Keratinocyte (primary cell): ENCODE measurements at regions not wholly inside any gene's neighbourhood (a gene's known extent, or its start where the extent isn't known, plus 50 kb on each side); places are given as distances from the start of the nearest gene placed in this dataset.

ENCODE experiments used
- CTCF ChIP-seq, 3 experiments: IDR thresholded peaks in 1 of 3; conservative IDR thresholded peaks in 1 of 3; optimal IDR thresholded peaks in 1 of 3; 2 replicates in 2 of 3; 3 replicates in 1 of 3; pipeline versions ENCODE3 to v1.5.1; 2011; ENCODE audit warnings: low read length in 3 of 3, mild to moderate bottlenecking in 3 of 3, moderate library complexity in 2 of 3, control low read depth in 1 of 3, inconsistent platforms in 1 of 3; ENCODE audit not compliant: insufficient read depth in 2 of 3; ENCODE audit errors: extremely low read depth in 1 of 3
- EZH2 ChIP-seq: IDR thresholded peaks from one replicate; pipeline ENCODE4 v1.6.1; 2012; ENCODE audit warnings: inconsistent platforms, mild to moderate bottlenecking, low read length, moderate library complexity

- TF ChIP-seq CTCF (optimal IDR thresholded peaks at IDR 0.05 in 1 of 3, IDR thresholded peaks at IDR 0.05 in 1 of 3, conservative IDR thresholded peaks at IDR 0.05 in 1 of 3; ENCODE audit: extremely low read depth in 1 of 3, insufficient read depth in 2 of 3, low read length in 3 of 3) (no peak), EZH2 (no peak)
Measured at GRCh38 chr2:180776921-180777320, 203.5 kb upstream of the UBE2E3 start.
